Hematopoietic multipotent progenitor cell treated with erythropoietin and hydrocortisone succinate and interleukin-3 and kit ligand, for 6 days (in vitro differentiated cells): ENCODE measurements at regions not wholly inside any gene's neighbourhood (a gene's known extent, or its start where the extent isn't known, plus 50 kb on each side); places are given as distances from the start of the nearest gene placed in this dataset.
A peak's percentile ranks its signal among the peaks of the same experiment; 100 is the strongest.
"Not testable (repeated sequence)": the region's sequence is repeated elsewhere in the genome, so short reads cannot be mapped to it uniquely, and the experiment has no call there.

ENCODE experiments used
- DNase-seq: peaks from one replicate; pipeline ENCODE4 v3.0.0-alpha.2; 2015

GRCh38 chr3:178343433-178344038 is 192.7 kb upstream of the KCNMB2 start:
- no peak for DNase-seq

GRCh38 chr3:178345944-178346343 is 190.3 kb upstream of the KCNMB2 start:
- DNase-seq = no peak

- not testable (repeated sequence) for DNase-seq
Measured at GRCh38 chr3:178348561-178349217, 187.5 kb upstream of the KCNMB2 start.

- not testable (repeated sequence) for DNase-seq
Measured at GRCh38 chr3:178349218-178349596, 187.0 kb upstream of the KCNMB2 start.

- DNase-seq = no peak
Measured at GRCh38 chr3:178350763-178351162, 185.5 kb upstream of the KCNMB2 start.

GRCh38 chr3:178352326-178353005 is 183.8 kb upstream of the KCNMB2 start:
- no peak for DNase-seq

GRCh38 chr3:178353006-178353694 is 183.1 kb upstream of the KCNMB2 start:
- DNase-seq = no peak

- DNase-seq = no peak
Measured at GRCh38 chr3:178359728-178360127, 176.5 kb upstream of the KCNMB2 start.

GRCh38 chr3:178363048-178363447 is 173.2 kb upstream of the KCNMB2 start:
- not testable (repeated sequence) for DNase-seq

GRCh38 chr3:178367817-178368617 is 168.2 kb upstream of the KCNMB2 start:
- no peak for DNase-seq

- no peak for DNase-seq
Measured at GRCh38 chr3:178369006-178369405, 167.2 kb upstream of the KCNMB2 start.

- no peak for DNase-seq
Measured at GRCh38 chr3:178369811-178370210, 166.4 kb upstream of the KCNMB2 start.

- DNase-seq = no peak
Measured at GRCh38 chr3:178370387-178370786, 165.8 kb upstream of the KCNMB2 start.

- no peak for DNase-seq
Measured at GRCh38 chr3:178381555-178381954, 154.7 kb upstream of the KCNMB2 start.

- no peak for DNase-seq
Measured at GRCh38 chr3:178381971-178382448, 154.2 kb upstream of the KCNMB2 start.

- DNase-seq = no peak
Measured at GRCh38 chr3:178382449-178383061, 153.7 kb upstream of the KCNMB2 start.

- no peak for DNase-seq
Measured at GRCh38 chr3:178384321-178385230, 151.7 kb upstream of the KCNMB2 start.

- DNase-seq = peak; percentile 65
Measured at GRCh38 chr3:178385280-178385952, 150.8 kb upstream of the KCNMB2 start.

- DNase-seq = no peak
Measured at GRCh38 chr3:178386401-178386800, 149.8 kb upstream of the KCNMB2 start.

GRCh38 chr3:178386880-178387279 is 149.4 kb upstream of the KCNMB2 start:
- DNase-seq = no peak
